ENCODE measurements at regions not wholly inside any gene's neighbourhood (a gene's known extent, or its start where the extent isn't known, plus 50 kb on each side); places are given as distances from the start of the nearest gene placed in this dataset.

GRCh38 chr1:112296908-112297307 is 99.1 kb upstream of the CTTNBP2NL start:
- no peak for TF ChIP-seq ZNF837 (tag by site-specific recombination; IDR thresholded peaks at IDR 0.05)
- no peak for TF ChIP-seq ZIC2 (tag by site-specific recombination; IDR thresholded peaks at IDR 0.05)
- TF ChIP-seq BCL11A (tag by site-specific recombination; IDR thresholded peaks at IDR 0.05; ENCODE audit: low read depth), result no peak
- TF ChIP-seq, protein P1, sequence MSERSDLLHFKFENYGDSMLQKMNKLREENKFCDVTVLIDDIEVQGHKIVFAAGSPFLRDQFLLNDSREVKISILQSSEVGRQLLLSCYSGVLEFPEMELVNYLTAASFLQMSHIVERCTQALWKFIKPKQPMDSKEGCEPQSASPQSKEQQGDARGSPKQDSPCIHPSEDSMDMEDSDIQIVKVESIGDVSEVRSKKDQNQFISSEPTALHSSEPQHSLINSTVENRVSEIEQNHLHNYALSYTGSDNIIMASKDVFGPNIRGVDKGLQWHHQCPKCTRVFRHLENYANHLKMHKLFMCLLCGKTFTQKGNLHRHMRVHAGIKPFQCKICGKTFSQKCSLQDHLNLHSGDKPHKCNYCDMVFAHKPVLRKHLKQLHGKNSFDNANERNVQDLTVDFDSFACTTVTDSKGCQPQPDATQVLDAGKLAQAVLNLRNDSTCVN (tag by site-specific recombination; optimal IDR thresholded peaks at IDR 0.05), result no peak
- no peak for TF ChIP-seq CTCF (tag by site-specific recombination; IDR thresholded peaks at IDR 0.05)
- no peak for TF ChIP-seq ZNF747 (tag by site-specific recombination; IDR thresholded peaks at IDR 0.05)
- no peak for TF ChIP-seq ZNF600 (tag by site-specific recombination; IDR thresholded peaks at IDR 0.05)
- no peak for TF ChIP-seq ZNF23 (tag by site-specific recombination; IDR thresholded peaks at IDR 0.05; ENCODE audit: borderline replicate concordance)

All from HEK293 (cell line).